Epithelial cell of prostate (primary cell): ENCODE measurements at regions not wholly inside any gene's neighbourhood (a gene's known extent, or its start where the extent isn't known, plus 50 kb on each side); places are given as distances from the start of the nearest gene placed in this dataset.
A peak's percentile ranks its signal among the peaks of the same experiment; 100 is the strongest.
"Not testable (repeated sequence)": the region's sequence is repeated elsewhere in the genome, so short reads cannot be mapped to it uniquely, and the experiment has no call there.

ENCODE experiments used
- DNase-seq: peaks from one replicate; pipeline ENCODE4 v3.0.0-alpha.2; 2011; ENCODE audit warnings: low read depth, low spot score
- H3K27ac ChIP-seq: fragments of 450-650 bp; 2 replicates; pipeline ENCODE4 v1.5.1; 2017; ENCODE audit warnings: mild to moderate bottlenecking

DNA sequence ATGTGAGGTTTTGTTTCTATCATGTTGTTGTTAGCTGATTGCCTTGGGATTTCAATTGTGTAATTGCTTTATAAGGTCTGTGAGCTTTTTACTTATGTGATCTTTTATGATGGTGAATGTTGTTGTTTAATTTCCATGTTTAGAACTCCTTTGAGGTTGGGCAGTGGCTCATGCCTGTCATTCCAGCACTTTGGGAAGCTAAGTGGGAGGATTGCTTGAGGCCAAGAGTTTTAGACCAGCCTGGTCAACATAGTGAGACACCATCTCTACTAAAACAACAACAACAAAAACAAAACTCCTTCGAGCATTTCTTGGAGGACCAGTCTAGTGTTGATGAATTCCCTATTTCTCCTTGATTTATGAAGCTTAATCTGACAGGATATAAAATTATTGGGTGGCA is 102.1 kb upstream of the PMCH start:
- no peak overlapping the region for H3K27ac ChIP-seq
- no peak for DNase-seq

DNA sequence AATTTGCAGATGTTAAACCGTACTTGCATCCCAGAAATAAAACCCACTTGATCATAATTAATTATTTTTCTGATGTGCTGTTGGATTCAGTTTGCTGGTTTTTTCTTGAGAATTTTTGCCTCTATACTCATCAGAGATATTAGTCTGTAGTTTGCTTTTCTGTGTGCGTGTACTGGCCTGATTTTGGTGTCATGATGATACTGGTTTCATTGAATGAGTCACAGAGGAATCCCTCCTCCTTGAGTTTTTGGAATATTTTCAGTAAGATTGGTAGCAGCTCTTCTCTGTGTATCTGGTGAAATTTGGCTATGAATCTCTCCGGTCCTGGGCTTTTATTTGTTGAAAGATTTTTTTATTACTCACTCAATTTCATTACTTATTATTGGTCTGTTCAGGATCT is 100.4 kb upstream of the PMCH start:
- peak; percentile 57 for DNase-seq
- H3K27ac ChIP-seq: peak overlapping the region; percentile 22

DNA sequence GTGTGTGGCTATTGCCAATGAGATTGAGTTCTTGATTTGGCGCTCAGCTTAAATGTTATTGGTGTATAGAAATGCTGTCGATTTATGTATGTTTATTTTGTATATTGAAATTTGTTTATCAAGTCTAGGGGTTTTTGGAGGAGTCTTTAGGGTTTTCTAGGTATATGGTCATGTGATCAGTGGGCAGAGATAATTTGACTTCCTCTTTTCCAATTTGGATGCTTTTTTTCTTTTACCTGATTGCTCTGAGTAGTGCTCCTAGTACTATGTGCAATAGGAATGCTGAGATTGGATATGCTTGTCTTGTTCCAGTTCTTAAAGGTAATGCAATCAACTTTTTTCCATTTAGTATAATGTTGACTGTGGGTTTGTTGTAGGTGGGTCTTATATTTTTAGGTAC is 99.8 kb upstream of the PMCH start:
- H3K27ac ChIP-seq: no peak overlapping the region
- DNase-seq: no peak

DNA sequence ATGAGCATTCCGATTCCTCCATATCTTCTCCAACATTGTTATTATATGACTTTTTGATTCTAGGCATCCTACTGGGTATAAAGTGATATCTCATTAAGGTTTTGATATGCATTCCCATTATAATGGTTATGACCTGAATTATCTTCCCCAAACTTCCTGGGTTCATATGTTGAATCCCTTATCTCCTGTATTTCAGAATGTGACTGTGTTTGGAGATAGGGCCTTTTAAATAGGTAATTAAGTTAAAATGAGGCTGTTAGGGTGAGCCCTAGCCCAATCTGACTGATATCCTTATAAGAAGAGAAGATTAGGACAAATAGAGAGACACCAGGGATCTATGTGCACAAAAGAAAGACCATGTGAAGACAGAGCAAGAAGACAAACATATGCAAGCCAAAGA is 96.9 kb upstream of the PMCH start:
- DNase-seq: no peak
- no peak overlapping the region for H3K27ac ChIP-seq

DNA sequence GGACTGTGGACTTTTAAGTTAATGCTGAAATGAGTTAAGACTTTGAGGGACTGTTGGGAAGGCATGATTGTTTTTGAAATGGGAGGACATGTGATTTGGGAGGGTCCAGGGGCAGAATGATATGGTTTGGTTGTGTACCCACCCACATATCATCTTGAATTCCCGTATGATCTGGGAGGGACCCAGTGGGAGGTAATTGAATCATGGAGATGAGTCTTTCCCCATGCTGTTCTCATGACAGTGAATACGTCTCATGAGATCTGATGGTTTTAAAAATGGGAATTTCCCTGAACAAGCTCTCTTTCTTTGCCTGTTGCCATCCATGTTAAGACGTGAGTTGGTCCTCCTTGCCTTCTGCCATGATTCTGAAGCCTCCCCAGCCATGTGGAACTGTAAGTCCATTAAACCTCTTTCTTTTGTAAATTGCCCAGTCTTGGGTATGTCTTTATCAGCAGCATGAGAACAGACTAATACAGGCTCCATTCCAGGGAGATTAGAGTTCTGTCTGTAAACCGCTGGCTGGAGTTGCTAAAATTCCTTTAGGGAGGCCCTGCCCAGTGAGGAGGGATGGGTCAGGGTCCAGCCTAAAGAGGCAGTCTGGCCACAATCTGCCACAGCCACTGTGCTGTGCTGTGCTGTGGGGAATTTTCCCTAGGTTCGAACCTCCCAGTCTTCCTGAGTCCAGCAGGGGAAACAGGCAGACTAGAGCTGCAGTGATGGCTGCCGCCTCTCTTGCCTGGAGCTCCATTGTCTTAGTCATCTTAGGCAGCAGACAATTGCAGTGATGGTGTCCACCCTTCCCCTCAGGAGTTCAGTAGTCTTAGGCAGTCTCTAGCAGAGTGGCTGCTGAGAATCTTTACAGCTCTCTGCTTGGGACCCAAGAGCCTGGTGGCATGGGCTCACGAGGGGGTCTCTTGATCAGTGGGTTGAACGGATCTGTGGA is 94.1 kb upstream of the PMCH start:
- DNase-seq: not testable (repeated sequence)

DNA sequence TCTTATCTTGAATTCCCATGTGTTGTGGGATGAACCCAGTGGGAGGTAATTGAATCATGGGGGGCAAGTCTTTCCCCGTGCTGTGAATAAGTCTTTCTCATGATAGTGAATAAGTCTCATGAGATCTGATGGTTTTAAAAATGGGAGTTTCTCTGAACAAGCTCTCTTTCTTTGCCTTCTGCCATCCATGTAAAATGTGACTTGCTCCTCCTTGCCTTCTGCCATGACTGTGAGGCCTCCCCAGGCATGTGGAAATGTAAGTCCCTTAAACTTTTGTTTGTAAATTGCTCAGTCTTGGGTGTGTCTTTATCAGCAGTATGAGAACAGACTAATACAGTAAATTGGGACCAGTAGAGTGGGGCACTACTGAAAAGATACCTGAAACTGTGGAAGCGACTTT is 92.1 kb upstream of the PMCH start:
- DNase-seq, H3K27ac ChIP-seq: not testable (repeated sequence)

More for the DNA sequence above, 94.1 kb upstream of the PMCH start:
- not testable (repeated sequence) for H3K27ac ChIP-seq

DNA sequence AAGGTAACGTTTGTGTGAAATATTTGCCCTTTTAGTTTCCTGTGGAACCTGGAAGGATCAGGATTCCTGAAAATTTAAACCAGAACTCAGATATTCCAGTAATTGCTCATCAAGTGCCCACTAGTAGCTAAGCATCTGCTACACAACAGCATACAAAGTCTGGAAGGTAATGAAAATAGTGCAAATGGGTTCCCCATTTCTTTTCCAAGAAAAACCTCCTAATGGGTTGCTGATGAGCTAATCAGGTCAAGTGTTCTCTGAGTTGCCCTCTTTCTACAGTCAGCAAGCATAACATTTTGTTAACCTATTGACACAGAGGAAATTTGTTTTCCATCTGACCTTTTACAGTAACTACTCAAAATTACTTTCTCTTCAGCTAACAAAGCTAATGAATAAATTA is 83.6 kb upstream of the PMCH start:
- no peak overlapping the region for H3K27ac ChIP-seq
- DNase-seq: no peak

DNA sequence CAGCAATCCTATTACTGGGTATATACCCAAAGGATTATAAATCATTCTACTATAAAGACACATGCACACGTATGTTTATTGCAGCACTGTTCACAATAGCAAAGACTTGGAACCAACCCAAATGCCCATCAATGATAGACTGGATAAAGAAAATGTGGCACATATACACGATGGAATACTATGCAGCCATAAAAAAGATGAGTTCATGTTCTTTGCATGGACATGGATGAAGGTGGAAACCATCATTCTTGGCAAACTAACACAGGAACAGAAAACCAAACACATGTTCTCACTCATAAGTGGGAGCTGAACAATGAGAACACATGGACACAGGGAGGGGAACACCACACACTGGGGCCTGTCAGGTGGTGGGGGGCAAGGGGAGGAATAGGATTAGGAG is 58.1 kb upstream of the PMCH start:
- H3K27ac ChIP-seq, DNase-seq: not testable (repeated sequence)

DNA sequence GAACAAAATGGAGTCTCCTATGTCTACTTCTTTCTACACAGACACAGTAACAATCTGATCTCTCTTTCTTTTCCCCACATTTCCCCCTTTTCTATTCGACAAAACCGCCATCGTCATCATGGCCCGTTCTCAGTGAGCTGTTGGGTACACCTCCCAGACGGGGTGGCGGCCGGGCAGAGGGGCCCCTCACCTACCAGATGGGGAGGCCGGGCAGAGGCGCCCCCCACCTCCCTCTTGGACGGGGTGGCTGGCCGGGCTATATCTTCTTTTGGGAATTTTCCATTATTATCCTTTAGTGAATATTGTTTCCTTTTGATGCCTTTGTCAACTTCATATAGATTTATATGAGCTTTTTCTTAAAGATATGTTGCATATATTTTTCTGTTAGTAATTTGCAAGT is 53.4 kb upstream of the PMCH start:
- DNase-seq, H3K27ac ChIP-seq: not testable (repeated sequence)

DNA sequence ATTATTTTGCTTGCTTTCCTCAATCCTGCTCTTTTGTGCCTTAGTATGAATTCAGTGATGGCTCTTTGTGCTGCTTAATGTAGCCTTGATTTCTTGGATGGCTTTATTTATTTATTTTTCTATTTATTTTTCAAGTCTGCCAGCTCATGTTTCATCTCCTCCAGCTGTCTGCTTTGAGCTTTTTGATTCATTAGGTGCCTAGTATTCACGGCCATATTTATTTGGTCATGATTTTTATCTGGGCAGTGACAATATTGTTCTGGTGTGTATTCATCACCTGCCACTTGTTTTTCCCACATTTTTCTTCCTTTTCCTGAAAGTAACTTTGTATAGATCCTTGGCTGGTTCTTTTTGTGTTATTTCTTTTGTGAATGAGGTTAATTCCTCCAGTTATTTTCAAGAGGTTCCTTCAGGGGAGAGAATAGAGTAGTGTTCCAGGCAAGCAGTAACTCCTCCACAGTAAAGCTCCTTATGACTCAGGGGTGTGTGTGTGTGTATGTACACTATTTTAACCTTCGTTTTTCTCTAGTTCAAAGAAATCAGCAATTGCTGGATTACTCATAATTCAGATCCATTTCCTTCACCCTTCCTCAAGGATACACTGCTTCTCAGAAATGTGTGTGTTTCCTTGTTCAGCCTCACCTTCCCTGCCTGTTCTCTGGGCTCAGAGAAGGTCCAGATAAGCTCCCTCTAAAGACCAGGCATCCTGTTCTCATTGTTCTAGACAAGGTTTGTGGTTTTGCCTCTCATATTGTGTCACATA is 51.6 kb upstream of the PMCH start:
- DNase-seq: peak; percentile 8
- H3K27ac ChIP-seq: no peak overlapping the region
